ENCODE measurements at regions not wholly inside any gene's neighbourhood (a gene's known extent, or its start where the extent isn't known, plus 50 kb on each side); places are given as distances from the start of the nearest gene placed in this dataset.

DNA sequence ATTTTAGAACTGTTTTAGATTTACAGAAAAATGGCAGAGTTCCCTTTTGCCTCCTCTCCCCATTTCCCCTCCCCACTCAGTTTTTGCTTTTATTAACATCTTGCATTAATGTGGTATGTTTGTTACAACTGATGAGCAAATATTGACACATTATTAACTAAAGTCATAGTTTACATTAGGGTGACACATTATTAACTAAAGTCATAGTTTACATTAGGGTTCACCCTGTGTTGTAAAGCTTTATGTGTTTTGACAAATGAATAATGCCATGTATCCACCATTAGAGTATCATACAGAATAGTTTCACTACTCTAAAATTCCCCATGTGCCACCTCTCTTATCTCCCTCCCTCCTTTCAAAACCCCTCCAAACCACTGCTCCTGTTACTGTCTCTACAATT lies 262.5 kb downstream of the NPR3 start:
- TF ChIP-seq, protein P1, sequence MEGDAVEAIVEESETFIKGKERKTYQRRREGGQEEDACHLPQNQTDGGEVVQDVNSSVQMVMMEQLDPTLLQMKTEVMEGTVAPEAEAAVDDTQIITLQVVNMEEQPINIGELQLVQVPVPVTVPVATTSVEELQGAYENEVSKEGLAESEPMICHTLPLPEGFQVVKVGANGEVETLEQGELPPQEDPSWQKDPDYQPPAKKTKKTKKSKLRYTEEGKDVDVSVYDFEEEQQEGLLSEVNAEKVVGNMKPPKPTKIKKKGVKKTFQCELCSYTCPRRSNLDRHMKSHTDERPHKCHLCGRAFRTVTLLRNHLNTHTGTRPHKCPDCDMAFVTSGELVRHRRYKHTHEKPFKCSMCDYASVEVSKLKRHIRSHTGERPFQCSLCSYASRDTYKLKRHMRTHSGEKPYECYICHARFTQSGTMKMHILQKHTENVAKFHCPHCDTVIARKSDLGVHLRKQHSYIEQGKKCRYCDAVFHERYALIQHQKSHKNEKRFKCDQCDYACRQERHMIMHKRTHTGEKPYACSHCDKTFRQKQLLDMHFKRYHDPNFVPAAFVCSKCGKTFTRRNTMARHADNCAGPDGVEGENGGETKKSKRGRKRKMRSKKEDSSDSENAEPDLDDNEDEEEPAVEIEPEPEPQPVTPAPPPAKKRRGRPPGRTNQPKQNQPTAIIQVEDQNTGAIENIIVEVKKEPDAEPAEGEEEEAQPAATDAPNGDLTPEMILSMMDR (IDR thresholded peaks at IDR 0.05; ENCODE audit: poor library complexity, severe bottlenecking): no peak
- no peak for TF ChIP-seq EP300 (conservative IDR thresholded peaks at IDR 0.05; ENCODE audit: poor library complexity, severe bottlenecking)

All from neural cell (in vitro differentiated cells).